ENCODE measurements at regions not wholly inside any gene's neighbourhood (a gene's known extent, or its start where the extent isn't known, plus 50 kb on each side); places are given as distances from the start of the nearest gene placed in this dataset.
A peak's percentile ranks its signal among the peaks of the same experiment; 100 is the strongest.

GRCh38 chr2:122135021-122135937 lies 379.8 kb downstream of the TSN start:
- TF ChIP-seq POLR2A (IDR thresholded peaks at IDR 0.05; ENCODE audit: low read length) = no peak
- peak; percentile 61 for TF ChIP-seq GATA1 (IDR thresholded peaks at IDR 0.05; ENCODE audit: low read depth, low read length)
